Right atrium auricular region (tissue), 2 donors: ENCODE measurements at regions not wholly inside any gene's neighbourhood (a gene's known extent, or its start where the extent isn't known, plus 50 kb on each side); places are given as distances from the start of the nearest gene placed in this dataset.

Experiments used
- DNase-seq: peaks from one replicate; pipeline ENCODE4 v3.0.0-alpha.2; 2019; ENCODE audit warnings: low spot score
- H3K27ac ChIP-seq, 2 donors: fragments of 200-600 bp; sonication (generic); 1 replicate in 1 of 2; 2 replicates in 1 of 2; pipeline ENCODE4 v1.5.1; 2016 to 2019
- H3K27me3 ChIP-seq, 2 donors: fragments of 200-600 bp; sonication (generic); one replicate each; pipeline versions ENCODE4 v1.5.1 to v1.6.0; 2017 to 2019
- H3K36me3 ChIP-seq: fragments of 200-600 bp; sonication (generic); one replicate; pipeline ENCODE4 v1.5.1; 2016
- H3K4me1 ChIP-seq, 2 donors: fragments of 200-600 bp; sonication (generic); one replicate each; pipeline versions ENCODE4 v1.5.1 to v1.6.0; 2017 to 2019
- H3K4me3 ChIP-seq, 2 donors: fragments of 200-600 bp; sonication (generic); 1 replicate in 1 of 2; 2 replicates in 1 of 2; pipeline ENCODE4 v1.5.1; 2017 to 2019; ENCODE audit warnings: mild to moderate bottlenecking in 1 of 2, moderate library complexity in 1 of 2
- H3K9me3 ChIP-seq, 2 donors: fragments of 200-600 bp; sonication (generic); one replicate each; pipeline ENCODE4 v1.5.1; 2019
- TF ChIP-seq, protein P1 (sequence below), 2 donors: fragments of 200-600 bp; sonication (generic); IDR thresholded peaks; one replicate each; pipeline ENCODE4 v1.5.1; 2019; ENCODE audit warnings: antibody characterized with exemption in 2 of 2

- H3K9me3 ChIP-seq: no peaks in the 10 kb centered on the region
- H3K27me3 ChIP-seq: no peaks in the 10 kb centered on the region
- no peak overlapping the region for H3K4me3 ChIP-seq
- no peak overlapping the region for H3K27ac ChIP-seq
- no peaks in the 10 kb centered on the region for H3K4me1 ChIP-seq
- no peaks in the 10 kb centered on the region for H3K36me3 ChIP-seq
- TF ChIP-seq, protein P1, sequence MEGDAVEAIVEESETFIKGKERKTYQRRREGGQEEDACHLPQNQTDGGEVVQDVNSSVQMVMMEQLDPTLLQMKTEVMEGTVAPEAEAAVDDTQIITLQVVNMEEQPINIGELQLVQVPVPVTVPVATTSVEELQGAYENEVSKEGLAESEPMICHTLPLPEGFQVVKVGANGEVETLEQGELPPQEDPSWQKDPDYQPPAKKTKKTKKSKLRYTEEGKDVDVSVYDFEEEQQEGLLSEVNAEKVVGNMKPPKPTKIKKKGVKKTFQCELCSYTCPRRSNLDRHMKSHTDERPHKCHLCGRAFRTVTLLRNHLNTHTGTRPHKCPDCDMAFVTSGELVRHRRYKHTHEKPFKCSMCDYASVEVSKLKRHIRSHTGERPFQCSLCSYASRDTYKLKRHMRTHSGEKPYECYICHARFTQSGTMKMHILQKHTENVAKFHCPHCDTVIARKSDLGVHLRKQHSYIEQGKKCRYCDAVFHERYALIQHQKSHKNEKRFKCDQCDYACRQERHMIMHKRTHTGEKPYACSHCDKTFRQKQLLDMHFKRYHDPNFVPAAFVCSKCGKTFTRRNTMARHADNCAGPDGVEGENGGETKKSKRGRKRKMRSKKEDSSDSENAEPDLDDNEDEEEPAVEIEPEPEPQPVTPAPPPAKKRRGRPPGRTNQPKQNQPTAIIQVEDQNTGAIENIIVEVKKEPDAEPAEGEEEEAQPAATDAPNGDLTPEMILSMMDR (IDR thresholded peaks at IDR 0.05): no peak
- no peak for DNase-seq
Observed at GRCh38 chr3:74787011-74787410, 172.6 kb upstream of the CNTN3 start.

DNA sequence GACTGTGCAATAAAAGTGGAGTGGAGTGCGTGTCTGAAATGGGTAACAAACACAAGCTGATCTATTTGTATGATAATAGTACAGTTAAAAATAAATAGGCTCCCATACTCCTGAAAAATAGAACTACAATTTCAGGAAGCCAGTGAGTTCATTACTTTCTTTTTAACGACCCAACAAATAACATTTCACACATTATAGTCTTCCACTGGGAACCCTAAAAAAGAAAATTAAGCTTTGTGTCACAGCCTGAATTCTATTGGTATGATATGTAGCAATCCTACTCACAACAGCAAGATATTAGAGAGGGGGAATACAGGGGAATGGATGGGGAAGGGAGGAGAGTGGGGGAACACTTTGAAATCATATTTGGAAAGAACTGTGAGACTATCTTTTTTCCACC is 156.9 kb upstream of the CNTN3 start:
- no peak for DNase-seq
- H3K9me3 ChIP-seq: no peaks in the 10 kb centered on the region
- H3K4me1 ChIP-seq: no peaks in the 10 kb centered on the region
- H3K27ac ChIP-seq: no peak overlapping the region
- no peak overlapping the region for H3K4me3 ChIP-seq
- H3K36me3 ChIP-seq: no peaks in the 10 kb centered on the region
- H3K27me3 ChIP-seq: no peaks in the 10 kb centered on the region
- TF ChIP-seq, protein P1 (IDR thresholded peaks at IDR 0.05): no peak

- no peak overlapping the region for H3K27ac ChIP-seq
- TF ChIP-seq, protein P1 (IDR thresholded peaks at IDR 0.05): no peak
- no peaks in the 10 kb centered on the region for H3K36me3 ChIP-seq
Observed at GRCh38 chr3:74768010-74768409, 153.6 kb upstream of the CNTN3 start.

GRCh38 chr3:74766405-74766804 is 151.9 kb upstream of the CNTN3 start:
- no peak overlapping the region for H3K27ac ChIP-seq
- no peaks in the 10 kb centered on the region for H3K36me3 ChIP-seq
- no peaks in the 10 kb centered on the region for H3K4me1 ChIP-seq
- TF ChIP-seq, protein P1 (IDR thresholded peaks at IDR 0.05): no peak
- no peak overlapping the region for H3K4me3 ChIP-seq
- DNase-seq: no peak
- H3K9me3 ChIP-seq: no peaks in the 10 kb centered on the region
- no peaks in the 10 kb centered on the region for H3K27me3 ChIP-seq

More at GRCh38 chr3:74768010-74768409, 153.6 kb upstream of the CNTN3 start:
- H3K9me3 ChIP-seq: no peaks in the 10 kb centered on the region
- H3K4me3 ChIP-seq: no peak overlapping the region
- no peaks in the 10 kb centered on the region for H3K4me1 ChIP-seq
- no peak for DNase-seq
- no peaks in the 10 kb centered on the region for H3K27me3 ChIP-seq

DNA sequence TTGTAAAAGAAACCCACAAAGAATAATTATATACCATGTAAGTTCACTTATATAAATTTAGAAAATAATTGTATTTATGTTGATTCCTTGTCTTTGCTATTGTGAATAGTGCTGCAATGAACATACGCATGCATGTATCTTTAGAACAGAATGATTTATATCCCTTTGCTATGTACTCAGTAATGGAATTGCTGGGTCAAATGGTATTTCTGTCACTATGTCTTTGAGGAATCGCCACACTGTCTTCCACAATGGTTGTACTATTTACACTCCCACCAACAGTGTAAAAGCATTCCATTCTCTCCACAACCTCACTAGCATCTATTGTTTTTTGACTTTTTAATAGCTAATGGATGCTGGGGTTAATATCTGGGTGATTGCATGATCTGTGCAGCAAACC is 149.4 kb upstream of the CNTN3 start:
- TF ChIP-seq, protein P1 (IDR thresholded peaks at IDR 0.05): no peak
- Histone ChIP-seq H3K36me3 (no peaks in the 10 kb centered on the region), H3K27me3 (no peaks in the 10 kb centered on the region), H3K9me3 (no peaks in the 10 kb centered on the region), H3K27ac (no peak overlapping the region), H3K4me3 (no peak overlapping the region), H3K4me1 (no peaks in the 10 kb centered on the region)
- DNase-seq: no peak

DNA sequence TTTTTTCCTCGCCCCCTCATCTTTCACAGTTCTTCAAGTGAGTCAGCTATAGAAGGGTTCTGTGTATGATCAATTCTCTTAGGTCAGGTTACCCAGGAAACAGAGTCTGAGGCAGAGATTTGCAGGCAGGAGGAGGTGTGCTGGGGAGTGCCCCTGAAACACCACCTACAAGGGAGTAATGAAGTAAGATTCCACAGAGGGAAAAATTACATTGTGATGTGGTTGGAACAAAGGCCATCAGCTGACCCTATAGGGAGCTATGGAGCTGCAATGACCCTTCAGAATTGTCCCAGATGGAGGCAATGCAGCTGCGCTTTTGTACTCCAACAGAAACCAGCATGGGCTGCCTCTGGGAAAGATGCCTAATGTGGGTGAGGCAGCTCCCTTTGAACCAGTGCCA is 142.2 kb upstream of the CNTN3 start:
- DNase-seq: no peak
- H3K27ac ChIP-seq: no peak overlapping the region
- H3K27me3 ChIP-seq: no peaks in the 10 kb centered on the region
- TF ChIP-seq, protein P1 (IDR thresholded peaks at IDR 0.05): no peak
- H3K9me3 ChIP-seq: no peaks in the 10 kb centered on the region
- H3K36me3 ChIP-seq: no peaks in the 10 kb centered on the region
- H3K4me1 ChIP-seq: no peaks in the 10 kb centered on the region
- no peak overlapping the region for H3K4me3 ChIP-seq
